Transverse colon (tissue), 4 donors: ENCODE measurements at regions not wholly inside any gene's neighbourhood (a gene's known extent, or its start where the extent isn't known, plus 50 kb on each side); places are given as distances from the start of the nearest gene placed in this dataset.

Experiments
- DNase-seq: peaks from one replicate; pipeline ENCODE4 v3.0.0-alpha.2; 2019
- H3K27ac ChIP-seq, 4 donors: fragments of 200-600 bp; sonication (generic); 2 replicates each; pipeline ENCODE4 v1.5.1; 2016 to 2018; ENCODE audit warnings: inconsistent platforms in 4 of 4
- H3K27me3 ChIP-seq: fragments of 200-600 bp; sonication (generic); 2 replicates; pipeline ENCODE4 v1.5.1; 2017; ENCODE audit warnings: inconsistent platforms
- H3K36me3 ChIP-seq, 4 donors: fragments of 200-600 bp; sonication (generic); 2 replicates each; pipeline ENCODE4 v1.5.1; 2017 to 2019; ENCODE audit warnings: inconsistent platforms in 4 of 4
- H3K4me1 ChIP-seq, 4 donors: fragments of 200-600 bp; sonication (generic); 2 replicates each; pipeline ENCODE4 v1.5.1; 2017 to 2020; ENCODE audit warnings: inconsistent platforms in 4 of 4
- H3K4me3 ChIP-seq, 4 donors: fragments of 200-600 bp; sonication (generic); 1 replicate in 1 of 4; 2 replicates in 3 of 4; pipeline versions ENCODE4 v1.5.1 to v1.6.1; 2017 to 2019; ENCODE audit warnings: inconsistent platforms in 4 of 4
- H3K9me3 ChIP-seq, 2 donors: fragments of 200-600 bp; sonication (generic); 2 replicates each; pipeline ENCODE4 v1.5.1; 2017 to 2019; ENCODE audit warnings: inconsistent platforms in 2 of 2
- CTCF ChIP-seq, 5 experiments: fragments of 200-600 bp in 3 of 5; fragments of 450-650 bp in 2 of 5; sonication (generic) in 3 of 5; IDR thresholded peaks; 1 replicate in 2 of 5; 2 replicates in 3 of 5; pipeline ENCODE4 v1.5.1; 2016 to 2017; ENCODE audit warnings: antibody characterized with exemption in 5 of 5, inconsistent platforms in 3 of 5, mild to moderate bottlenecking in 2 of 5, moderate library complexity in 1 of 5
- EP300 ChIP-seq: sonication (generic); formaldehyde crosslinking; IDR thresholded peaks from one replicate; pipeline ENCODE4 v1.6.1; 2017; ENCODE audit warnings: antibody characterized with exemption, low read depth
- POLR2A ChIP-seq: fragments of 450-650 bp; IDR thresholded peaks from one replicate; pipeline ENCODE4 v1.6.1; 2016; ENCODE audit warnings: antibody characterized with exemption, mild to moderate bottlenecking, moderate library complexity
- POLR2AphosphoS5 ChIP-seq, 3 donors: sonication (generic); formaldehyde crosslinking; IDR thresholded peaks; one replicate each; pipeline ENCODE4 v1.6.1; 2016; ENCODE audit warnings: antibody characterized with exemption in 3 of 3
- WGBS, 2 donors: methylation state at CpG; one replicate each; pipeline ENCODE4 v1.1.5; 2018; ENCODE audit warnings: low coverage in 1 of 2; 5-methylcytosine and 5-hydroxymethylcytosine counted together
- in situ Hi-C, 4 donors: fragments of 200-750 bp; cut with MboI; loops; one replicate each; pipeline versions ENCODE4 v1.15.0 to v1.15.1; 2017; ENCODE audit warnings: low sequenced_read_pairs in 3 of 4, low pct_ligation_motif_present in 1 of 4, low pct_unique_long_range_greater_than_20kb in 1 of 4
- intact Hi-C: fragments of 100-400 bp; cut with DNase I; formaldehyde crosslinking; loops from one replicate; pipeline ENCODE4 v1.15.1; 2023; ENCODE audit warnings: low total_unique reads

- Histone ChIP-seq H3K9me3 (no peaks in the 10 kb centered on the region), H3K27ac (no peak overlapping the region), H3K4me1 (no peaks in the 10 kb centered on the region), H3K4me3 (no peak overlapping the region), H3K36me3 (no peaks in the 10 kb centered on the region), H3K27me3 (peaks cover 4% of the 10 kb centered on the region)
- intact Hi-C loops = no loop called here
- no peak for TF ChIP-seq POLR2A
- TF ChIP-seq CTCF (IDR thresholded peaks at IDR 0.05) = no peak
- TF ChIP-seq POLR2AphosphoS5 (IDR thresholded peaks at IDR 0.05) = no peak
- TF ChIP-seq EP300 = no peak
- no peak for DNase-seq
- in situ Hi-C loops = loop anchor here in 1 of 4 donors (25.0 kb wide), 1 partner anchor 641 kb away; no protein-coding TSS in a partner anchor
These were observed 427.3 kb upstream of the HS6ST1 start for GRCh38 chr2:128745946-128746345.

- DNase-seq = no peak
- TF ChIP-seq CTCF (IDR thresholded peaks at IDR 0.05) (no peak), POLR2AphosphoS5 (IDR thresholded peaks at IDR 0.05) (no peak), EP300 (no peak), POLR2A (no peak)
- Histone ChIP-seq H3K27ac (no peak overlapping the region), H3K4me3 (no peak overlapping the region), H3K27me3 (peaks cover 4% of the 10 kb centered on the region), H3K4me1 (no peaks in the 10 kb centered on the region), H3K9me3 (no peaks in the 10 kb centered on the region), H3K36me3 (no peaks in the 10 kb centered on the region)
- in situ Hi-C loops = loop anchor here in 1 of 4 donors (25.0 kb wide), 1 partner anchor 641 kb away; no protein-coding TSS in a partner anchor
- WGBS, 2 donors = 49 to 63% methylated on average over 3 to 5 of the region's 5 CpGs
- intact Hi-C loops = no loop called here
These were observed 427.7 kb upstream of the HS6ST1 start for GRCh38 chr2:128746356-128746755.

GRCh38 chr2:128748336-128748735, 429.7 kb upstream of the HS6ST1 start:
- in situ Hi-C loops = loop anchor here in 1 of 4 donors (25.0 kb wide), 1 partner anchor 639 kb away; no protein-coding TSS in a partner anchor
- Histone ChIP-seq H3K27ac (no peak overlapping the region), H3K9me3 (no peaks in the 10 kb centered on the region), H3K4me1 (no peaks in the 10 kb centered on the region), H3K36me3 (no peaks in the 10 kb centered on the region), H3K27me3 (peaks cover 4% of the 10 kb centered on the region), H3K4me3 (no peak overlapping the region)
- DNase-seq = no peak
- TF ChIP-seq EP300 = no peak
- no peak for TF ChIP-seq POLR2AphosphoS5 (IDR thresholded peaks at IDR 0.05)
- TF ChIP-seq POLR2A = no peak
- no peak for TF ChIP-seq CTCF (IDR thresholded peaks at IDR 0.05)
- 80 to 81% methylated on average over 1 to 10 of the region's 10 CpGs for WGBS, 2 donors
- intact Hi-C loops = no loop called here

GRCh38 chr2:128748835-128749605, 430.4 kb upstream of the HS6ST1 start:
- 84 to 90% methylated on average over 9 of the region's 9 CpGs for WGBS, 2 donors
- TF ChIP-seq POLR2A = no peak
- no peak for TF ChIP-seq POLR2AphosphoS5 (IDR thresholded peaks at IDR 0.05)
- TF ChIP-seq CTCF (IDR thresholded peaks at IDR 0.05) = no peak
- no peak for TF ChIP-seq EP300
- no peak overlapping the region for H3K4me3 ChIP-seq
- no peaks in the 10 kb centered on the region for H3K36me3 ChIP-seq
- H3K9me3 ChIP-seq = no peaks in the 10 kb centered on the region
- H3K4me1 ChIP-seq = no peaks in the 10 kb centered on the region
- no peak overlapping the region for H3K27ac ChIP-seq
- intact Hi-C loops (no loop called here), in situ Hi-C loops (loop anchor here in 1 of 4 donors (25.0 kb wide), 1 partner anchor 638 kb away; no protein-coding TSS in a partner anchor)
- H3K27me3 ChIP-seq = peaks cover 4% of the 10 kb centered on the region
- no peak for DNase-seq
